ENCODE measurements at regions not wholly inside any gene's neighbourhood (a gene's known extent, or its start where the extent isn't known, plus 50 kb on each side); places are given as distances from the start of the nearest gene placed in this dataset.

DNA sequence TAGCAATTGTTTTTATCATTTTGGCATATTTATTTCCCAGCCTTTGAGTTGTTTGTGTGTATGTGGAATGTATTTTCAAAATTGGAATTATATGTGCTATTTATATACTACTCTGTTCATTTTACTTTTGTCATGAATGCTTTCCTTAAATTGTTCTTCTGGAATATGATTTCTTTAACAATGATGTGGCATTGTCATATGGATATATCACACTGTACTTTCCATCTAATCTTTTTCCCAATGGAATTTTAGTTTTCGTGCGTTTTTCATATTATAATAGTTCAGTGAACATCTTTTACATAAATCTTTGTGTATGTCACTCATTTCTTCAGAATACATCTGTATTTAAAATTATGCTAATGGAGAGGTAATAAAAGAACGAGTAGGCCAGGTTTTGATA lies 980.1 kb upstream of the WWC1 start:
- DNase-seq (ENCODE audit: low read depth) (no peak), FAIRE-seq (no peak)
- TF ChIP-seq, protein P1, sequence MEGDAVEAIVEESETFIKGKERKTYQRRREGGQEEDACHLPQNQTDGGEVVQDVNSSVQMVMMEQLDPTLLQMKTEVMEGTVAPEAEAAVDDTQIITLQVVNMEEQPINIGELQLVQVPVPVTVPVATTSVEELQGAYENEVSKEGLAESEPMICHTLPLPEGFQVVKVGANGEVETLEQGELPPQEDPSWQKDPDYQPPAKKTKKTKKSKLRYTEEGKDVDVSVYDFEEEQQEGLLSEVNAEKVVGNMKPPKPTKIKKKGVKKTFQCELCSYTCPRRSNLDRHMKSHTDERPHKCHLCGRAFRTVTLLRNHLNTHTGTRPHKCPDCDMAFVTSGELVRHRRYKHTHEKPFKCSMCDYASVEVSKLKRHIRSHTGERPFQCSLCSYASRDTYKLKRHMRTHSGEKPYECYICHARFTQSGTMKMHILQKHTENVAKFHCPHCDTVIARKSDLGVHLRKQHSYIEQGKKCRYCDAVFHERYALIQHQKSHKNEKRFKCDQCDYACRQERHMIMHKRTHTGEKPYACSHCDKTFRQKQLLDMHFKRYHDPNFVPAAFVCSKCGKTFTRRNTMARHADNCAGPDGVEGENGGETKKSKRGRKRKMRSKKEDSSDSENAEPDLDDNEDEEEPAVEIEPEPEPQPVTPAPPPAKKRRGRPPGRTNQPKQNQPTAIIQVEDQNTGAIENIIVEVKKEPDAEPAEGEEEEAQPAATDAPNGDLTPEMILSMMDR (IDR thresholded peaks at IDR 0.05; ENCODE audit: insufficient read depth, low read length, severe bottlenecking) = no peak
- no peaks in the 10 kb centered on the region for H3K36me3 ChIP-seq (ENCODE audit: control insufficient read depth, insufficient read depth, low read length)
- no peak overlapping the region for H3K4me3 ChIP-seq (ENCODE audit: low read depth, low read length)
- no peaks in the 10 kb centered on the region for H3K27me3 ChIP-seq (ENCODE audit: control insufficient read depth, insufficient read depth, low read length)

DNA sequence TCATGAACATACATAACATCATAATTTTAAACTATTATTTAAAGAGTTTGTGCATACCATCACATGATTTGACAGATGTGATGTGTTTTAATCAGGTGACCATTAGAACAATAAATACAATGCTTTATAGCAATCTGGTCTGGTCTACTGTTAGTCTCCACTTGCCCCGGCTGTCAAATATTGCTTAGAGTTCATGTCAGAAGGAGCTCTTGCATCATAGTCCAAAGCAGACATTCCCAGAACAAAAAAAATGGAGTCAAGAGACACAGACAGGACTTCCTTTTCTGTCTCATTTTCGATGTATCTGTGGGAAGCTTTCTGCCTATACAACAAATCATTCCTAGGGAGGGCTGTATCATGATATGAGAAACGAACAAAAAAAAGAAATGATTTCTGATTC lies 979.2 kb upstream of the WWC1 start:
- Histone ChIP-seq H3K36me3 (ENCODE audit: control insufficient read depth, insufficient read depth, low read length) (no peaks in the 10 kb centered on the region), H3K4me3 (ENCODE audit: low read depth, low read length) (no peak overlapping the region), H3K27me3 (ENCODE audit: control insufficient read depth, insufficient read depth, low read length) (no peaks in the 10 kb centered on the region)
- DNase-seq (ENCODE audit: low read depth) (no peak), FAIRE-seq (no peak)
- TF ChIP-seq, protein P1 (IDR thresholded peaks at IDR 0.05; ENCODE audit: insufficient read depth, low read length, severe bottlenecking) = no peak

DNA sequence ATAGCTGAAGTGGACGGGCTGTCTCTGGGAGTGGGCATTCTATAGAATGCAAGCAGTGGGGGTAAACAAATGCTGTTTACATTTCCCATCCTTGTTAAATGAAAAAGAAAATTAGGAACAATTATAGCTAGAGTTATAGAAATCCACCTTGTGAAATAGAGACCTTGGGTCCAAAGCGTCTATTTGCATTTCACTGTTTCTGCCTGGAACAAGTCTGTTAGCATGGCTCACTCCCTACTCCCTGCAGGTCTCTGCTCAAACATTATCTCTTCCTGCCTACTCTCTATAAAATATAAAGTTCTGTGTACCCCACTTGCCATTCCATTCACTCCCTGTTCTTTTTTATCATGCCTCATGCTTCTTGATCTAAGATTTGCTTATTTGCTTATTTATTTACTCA lies 975.7 kb upstream of the WWC1 start:
- Histone ChIP-seq H3K36me3 (ENCODE audit: control insufficient read depth, insufficient read depth, low read length) (no peaks in the 10 kb centered on the region), H3K4me3 (ENCODE audit: low read depth, low read length) (no peak overlapping the region), H3K27me3 (ENCODE audit: control insufficient read depth, insufficient read depth, low read length) (no peaks in the 10 kb centered on the region)
- TF ChIP-seq, protein P1 (IDR thresholded peaks at IDR 0.05; ENCODE audit: insufficient read depth, low read length, severe bottlenecking) = no peak
- DNase-seq (ENCODE audit: low read depth) = no peak
- no peak for FAIRE-seq

DNA sequence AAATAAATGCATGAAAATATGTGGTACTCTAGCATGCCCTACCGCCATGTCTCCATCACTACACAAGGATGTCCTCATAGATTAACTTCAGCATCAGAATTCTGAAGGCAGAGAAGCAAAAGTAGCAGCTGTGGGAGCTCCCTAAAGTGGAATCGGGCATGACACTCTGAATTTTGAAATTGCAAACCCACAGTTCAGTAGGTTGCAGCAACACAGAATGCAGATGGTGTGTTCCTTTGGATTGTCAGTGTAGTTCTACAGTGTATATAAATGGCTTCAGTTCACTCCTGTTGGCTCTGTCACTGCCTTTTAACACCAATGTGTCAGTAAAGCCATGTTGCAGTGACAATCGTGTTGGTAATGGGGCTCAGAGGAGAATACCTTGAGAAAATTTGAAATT lies 973.6 kb upstream of the WWC1 start:
- Histone ChIP-seq H3K4me3 (ENCODE audit: low read depth, low read length) (no peak overlapping the region), H3K27me3 (ENCODE audit: control insufficient read depth, insufficient read depth, low read length) (no peaks in the 10 kb centered on the region), H3K36me3 (ENCODE audit: control insufficient read depth, insufficient read depth, low read length) (no peaks in the 10 kb centered on the region)
- TF ChIP-seq, protein P1 (IDR thresholded peaks at IDR 0.05; ENCODE audit: insufficient read depth, low read length, severe bottlenecking) = no peak
- FAIRE-seq = no peak
- DNase-seq (ENCODE audit: low read depth) = no peak

DNA sequence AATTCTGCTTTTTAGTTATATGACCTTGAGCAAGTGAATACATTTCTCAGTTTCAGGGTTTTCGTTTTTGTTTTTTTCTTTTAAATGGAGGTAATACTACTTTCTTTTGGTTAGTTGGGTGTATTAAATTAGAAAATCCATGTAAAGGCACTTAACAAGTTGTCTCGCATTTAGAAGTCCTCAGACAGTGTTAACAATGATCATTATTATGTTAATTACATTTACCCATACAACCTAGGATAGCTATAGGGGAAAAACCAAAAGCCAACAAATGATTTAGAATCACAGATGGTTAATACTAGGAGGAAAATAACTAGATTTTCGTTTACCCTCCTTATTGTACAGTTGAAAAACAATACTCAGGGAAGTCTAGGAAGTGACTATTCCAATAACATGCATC lies 972.2 kb upstream of the WWC1 start:
- DNase-seq (ENCODE audit: low read depth) (no peak), FAIRE-seq (no peak)
- Histone ChIP-seq H3K4me3 (ENCODE audit: low read depth, low read length) (no peak overlapping the region), H3K36me3 (ENCODE audit: control insufficient read depth, insufficient read depth, low read length) (no peaks in the 10 kb centered on the region), H3K27me3 (ENCODE audit: control insufficient read depth, insufficient read depth, low read length) (no peaks in the 10 kb centered on the region)
- TF ChIP-seq, protein P1 (IDR thresholded peaks at IDR 0.05; ENCODE audit: insufficient read depth, low read length, severe bottlenecking) = no peak

DNA sequence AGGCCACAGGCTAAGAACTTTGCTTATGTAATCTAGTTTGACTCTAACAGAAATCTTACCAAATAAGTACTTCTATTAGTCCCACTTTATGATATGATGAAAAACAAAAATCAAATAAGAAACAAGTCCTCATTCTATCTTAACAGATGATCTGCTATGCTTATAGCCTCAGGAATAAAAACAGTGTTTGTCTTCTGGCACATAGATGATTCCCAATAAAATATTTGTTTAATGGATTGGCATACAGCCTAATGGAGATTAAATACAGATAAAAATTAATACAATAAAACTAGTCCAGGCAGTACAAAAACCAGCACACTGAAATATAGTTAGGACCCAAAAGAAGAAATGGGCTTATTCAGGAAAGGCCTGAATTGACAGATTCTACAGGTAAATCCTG lies 971.4 kb upstream of the WWC1 start:
- FAIRE-seq = no peak
- no peaks in the 10 kb centered on the region for H3K27me3 ChIP-seq (ENCODE audit: control insufficient read depth, insufficient read depth, low read length)
- no peak for DNase-seq (ENCODE audit: low read depth)
- H3K36me3 ChIP-seq (ENCODE audit: control insufficient read depth, insufficient read depth, low read length) = no peaks in the 10 kb centered on the region
- no peak overlapping the region for H3K4me3 ChIP-seq (ENCODE audit: low read depth, low read length)
- TF ChIP-seq, protein P1 (IDR thresholded peaks at IDR 0.05; ENCODE audit: insufficient read depth, low read length, severe bottlenecking) = no peak

Data from bronchial epithelial cell (primary cell).